Adrenal gland (tissue), 9 donors: ENCODE measurements at regions not wholly inside any gene's neighbourhood (a gene's known extent, or its start where the extent isn't known, plus 50 kb on each side); places are given as distances from the start of the nearest gene placed in this dataset.

ENCODE experiments used
- DNase-seq, 7 donors: peaks; one replicate each; pipeline ENCODE4 v3.0.0-alpha.2; 2019 to 2020
- H3K27ac ChIP-seq, 5 donors: fragments of 200-600 bp; sonication (generic) in 4 of 5; 1 replicate in 3 of 5; 2 replicates in 2 of 5; pipeline versions ENCODE4 v1.5.1 to v1.8.0; 2016 to 2020; ENCODE audit warnings: mild to moderate bottlenecking in 1 of 5
- H3K27me3 ChIP-seq: fragments of 200-600 bp; 2 replicates; pipeline ENCODE4 v1.8.0; 2021
- H3K36me3 ChIP-seq, 2 donors: fragments of 200-600 bp; replicated peaks in 1 of 2; 1 replicate in 1 of 2; 2 replicates in 1 of 2; pipeline versions ENCODE4 v1.5.1 to v1.8.0; 2018 to 2022
- H3K4me1 ChIP-seq, 2 donors: fragments of 200-600 bp; replicated peaks in 1 of 2; 1 replicate in 1 of 2; 2 replicates in 1 of 2; pipeline versions ENCODE4 v1.5.1 to v1.8.0; 2018 to 2021
- H3K4me3 ChIP-seq, 4 donors: fragments of 200-600 bp; sonication (generic) in 3 of 4; one replicate each; pipeline ENCODE4 v1.5.1; 2016 to 2018
- H3K9me3 ChIP-seq, 3 donors: fragments of 200-600 bp; sonication (generic) in 1 of 3; replicated peaks in 1 of 3; 1 replicate in 2 of 3; 2 replicates in 1 of 3; pipeline versions ENCODE4 v1.5.1 to v1.8.0; 2016 to 2021
- CTCF ChIP-seq, 6 experiments: fragments of 450-650 bp in 4 of 6; fragments of 200-600 bp in 2 of 6; sonication (generic) in 1 of 6; IDR thresholded peaks; 1 replicate in 5 of 6; 2 replicates in 1 of 6; pipeline versions ENCODE4 v1.5.1 to v1.8.0; 2016 to 2021; ENCODE audit warnings: antibody characterized with exemption in 6 of 6, mild to moderate bottlenecking in 2 of 6, moderate library complexity in 1 of 6
- POLR2A ChIP-seq, 2 donors: fragments of 450-650 bp; IDR thresholded peaks; one replicate each; pipeline ENCODE4 v1.6.1; 2017; ENCODE audit warnings: antibody characterized with exemption in 2 of 2, mild to moderate bottlenecking in 2 of 2, moderate library complexity in 1 of 2
- WGBS, 4 donors: extraction: QIAGEN DNeasy Blood & Tissue Kit in 2 of 4; methylation state at CpG; one replicate each; pipeline versions ENCODE4 v1.1.5 to v1.1.7; 2013 to 2017; 5-methylcytosine and 5-hydroxymethylcytosine counted together
- intact Hi-C, 2 donors: fragments of 100-400 bp; cut with DNase I; formaldehyde crosslinking; loops; one replicate each; pipeline versions ENCODE4 v1.14.1 to v1.15.0; 2022 to 2023
- donor health status: healthy with polysubstance abuse.
- donor health status: Bipolar disorder and iron deficiency.
- donor health status: DM: yes; HTN: yes; CAD: no.
- donor health status: DM: no; HTN: no; CAD: no.
- donor health status: DM: no; HTN: no; CAD: no.

- no peaks in the 10 kb centered on the region for H3K9me3 ChIP-seq
- intact Hi-C loops: no loop called here
- DNase-seq: no peak
- TF ChIP-seq POLR2A (IDR thresholded peaks at IDR 0.05): no peak
- no peak for TF ChIP-seq CTCF (IDR thresholded peaks at IDR 0.05)
- H3K27ac ChIP-seq: no peak overlapping the region
- no peaks in the 10 kb centered on the region for H3K36me3 ChIP-seq
- no peaks in the 10 kb centered on the region for H3K27me3 ChIP-seq
- no peak overlapping the region for H3K4me3 ChIP-seq
- no peaks in the 10 kb centered on the region for H3K4me1 ChIP-seq
Measured at GRCh38 chr2:192566863-192567262, 372.1 kb upstream of the TMEFF2 start.

- Histone ChIP-seq H3K4me3 (no peak overlapping the region), H3K27ac (no peak overlapping the region), H3K9me3 (no peaks in the 10 kb centered on the region), H3K27me3 (no peaks in the 10 kb centered on the region), H3K4me1 (no peaks in the 10 kb centered on the region), H3K36me3 (no peaks in the 10 kb centered on the region)
- TF ChIP-seq CTCF (IDR thresholded peaks at IDR 0.05): no peak
- TF ChIP-seq POLR2A (IDR thresholded peaks at IDR 0.05): no peak
- no peak for DNase-seq
- intact Hi-C loops: no loop called here
- 24 to 33% (median 27%) methylated on average over 1 of the region's 1 CpG for WGBS, 4 donors
Measured at GRCh38 chr2:192560326-192560725, 365.6 kb upstream of the TMEFF2 start.

GRCh38 chr2:192559587-192559986, 364.9 kb upstream of the TMEFF2 start:
- intact Hi-C loops: no loop called here
- no peak overlapping the region for H3K4me3 ChIP-seq
- TF ChIP-seq POLR2A (IDR thresholded peaks at IDR 0.05) (no peak), CTCF (IDR thresholded peaks at IDR 0.05) (no peak)
- no peaks in the 10 kb centered on the region for H3K27me3 ChIP-seq
- no peaks in the 10 kb centered on the region for H3K9me3 ChIP-seq
- no peaks in the 10 kb centered on the region for H3K36me3 ChIP-seq
- no peak overlapping the region for H3K27ac ChIP-seq
- H3K4me1 ChIP-seq: no peaks in the 10 kb centered on the region
- 0% methylated on average over 1 of the region's 1 CpG for WGBS, 4 donors
- DNase-seq: no peak

GRCh38 chr2:192558637-192559036, 363.9 kb upstream of the TMEFF2 start:
- intact Hi-C loops: no loop called here
- WGBS, 4 donors: 41 to 73% (median 57%) methylated on average over 1 of the region's 1 CpG
- DNase-seq: no peak

More at GRCh38 chr2:192558637-192559036, 363.9 kb upstream of the TMEFF2 start:
- H3K4me3 ChIP-seq: no peak overlapping the region
- H3K27me3 ChIP-seq: no peaks in the 10 kb centered on the region
- TF ChIP-seq POLR2A (IDR thresholded peaks at IDR 0.05) (no peak), CTCF (IDR thresholded peaks at IDR 0.05) (no peak)
- H3K36me3 ChIP-seq: no peaks in the 10 kb centered on the region
- no peaks in the 10 kb centered on the region for H3K9me3 ChIP-seq
- H3K4me1 ChIP-seq: no peaks in the 10 kb centered on the region
- no peak overlapping the region for H3K27ac ChIP-seq
